ENCODE measurements at regions not wholly inside any gene's neighbourhood (a gene's known extent, or its start where the extent isn't known, plus 50 kb on each side); places are given as distances from the start of the nearest gene placed in this dataset.

- FAIRE-seq (no peak), ATAC-seq (no peak), DNase-seq (ENCODE audit: low read depth in 1 of 2, low spot score in 1 of 2) (no peak)
- Histone ChIP-seq H3K27ac (no peak overlapping the region), H3K9me3 (no peaks in the 10 kb centered on the region), H3K4me3 (no peak overlapping the region), H3K4me1 (no peaks in the 10 kb centered on the region), H3K4me2 (no peak overlapping the region)
- ChIA-PET CTCF (no interaction called here), POLR2A (no interaction called here)
- TF ChIP-seq ELK1 (IDR thresholded peaks at IDR 0.05; ENCODE audit: low read depth, low read length) (no peak), CEBPB (IDR thresholded peaks at IDR 0.05) (no peak), SREBF2 (IDR thresholded peaks at IDR 0.05) (no peak), NPAS2 (CRISPR knock-in tag; IDR thresholded peaks at IDR 0.05; ENCODE audit: borderline replicate concordance) (no peak), EHMT2 (IDR thresholded peaks at IDR 0.05; ENCODE audit: low read depth) (no peak), ESRRA (IDR thresholded peaks at IDR 0.05; ENCODE audit: borderline replicate concordance, low read length) (no peak), TFCP2L1 (CRISPR knock-in tag; IDR thresholded peaks at IDR 0.05) (no peak), MAZ (IDR thresholded peaks at IDR 0.05; ENCODE audit: borderline replicate concordance, low read depth, low read length) (no peak), PHF8 (IDR thresholded peaks at IDR 0.05; ENCODE audit: borderline replicate concordance, low read depth) (no peak), CBX2 (IDR thresholded peaks at IDR 0.05; ENCODE audit: borderline replicate concordance, low read depth) (no peak), RCOR1 (IDR thresholded peaks at IDR 0.05; ENCODE audit: low read depth, low read length) (no peak), MYC (IDR thresholded peaks at IDR 0.05; ENCODE audit: borderline replicate concordance, low read length) (no peak), RARB (CRISPR knock-in tag; IDR thresholded peaks at IDR 0.05) (no peak), CHD2 (IDR thresholded peaks at IDR 0.05; ENCODE audit: low read length, partially characterized antibody) (no peak), NFE2L2 (conservative IDR thresholded peaks at IDR 0.05; ENCODE audit: low read length) (no peak)
- TF ChIP-seq, protein P1, sequence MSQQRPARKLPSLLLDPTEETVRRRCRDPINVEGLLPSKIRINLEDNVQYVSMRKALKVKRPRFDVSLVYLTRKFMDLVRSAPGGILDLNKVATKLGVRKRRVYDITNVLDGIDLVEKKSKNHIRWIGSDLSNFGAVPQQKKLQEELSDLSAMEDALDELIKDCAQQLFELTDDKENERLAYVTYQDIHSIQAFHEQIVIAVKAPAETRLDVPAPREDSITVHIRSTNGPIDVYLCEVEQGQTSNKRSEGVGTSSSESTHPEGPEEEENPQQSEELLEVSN (IDR thresholded peaks at IDR 0.05; ENCODE audit: borderline replicate concordance, low read depth) = no peak
- TF ChIP-seq, protein P2, sequence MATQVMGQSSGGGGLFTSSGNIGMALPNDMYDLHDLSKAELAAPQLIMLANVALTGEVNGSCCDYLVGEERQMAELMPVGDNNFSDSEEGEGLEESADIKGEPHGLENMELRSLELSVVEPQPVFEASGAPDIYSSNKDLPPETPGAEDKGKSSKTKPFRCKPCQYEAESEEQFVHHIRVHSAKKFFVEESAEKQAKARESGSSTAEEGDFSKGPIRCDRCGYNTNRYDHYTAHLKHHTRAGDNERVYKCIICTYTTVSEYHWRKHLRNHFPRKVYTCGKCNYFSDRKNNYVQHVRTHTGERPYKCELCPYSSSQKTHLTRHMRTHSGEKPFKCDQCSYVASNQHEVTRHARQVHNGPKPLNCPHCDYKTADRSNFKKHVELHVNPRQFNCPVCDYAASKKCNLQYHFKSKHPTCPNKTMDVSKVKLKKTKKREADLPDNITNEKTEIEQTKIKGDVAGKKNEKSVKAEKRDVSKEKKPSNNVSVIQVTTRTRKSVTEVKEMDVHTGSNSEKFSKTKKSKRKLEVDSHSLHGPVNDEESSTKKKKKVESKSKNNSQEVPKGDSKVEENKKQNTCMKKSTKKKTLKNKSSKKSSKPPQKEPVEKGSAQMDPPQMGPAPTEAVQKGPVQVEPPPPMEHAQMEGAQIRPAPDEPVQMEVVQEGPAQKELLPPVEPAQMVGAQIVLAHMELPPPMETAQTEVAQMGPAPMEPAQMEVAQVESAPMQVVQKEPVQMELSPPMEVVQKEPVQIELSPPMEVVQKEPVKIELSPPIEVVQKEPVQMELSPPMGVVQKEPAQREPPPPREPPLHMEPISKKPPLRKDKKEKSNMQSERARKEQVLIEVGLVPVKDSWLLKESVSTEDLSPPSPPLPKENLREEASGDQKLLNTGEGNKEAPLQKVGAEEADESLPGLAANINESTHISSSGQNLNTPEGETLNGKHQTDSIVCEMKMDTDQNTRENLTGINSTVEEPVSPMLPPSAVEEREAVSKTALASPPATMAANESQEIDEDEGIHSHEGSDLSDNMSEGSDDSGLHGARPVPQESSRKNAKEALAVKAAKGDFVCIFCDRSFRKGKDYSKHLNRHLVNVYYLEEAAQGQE (IDR thresholded peaks at IDR 0.05) = no peak
Measured at GRCh38 chr13:80599765-80600164, 258.8 kb upstream of the SPRY2 start.

DNA sequence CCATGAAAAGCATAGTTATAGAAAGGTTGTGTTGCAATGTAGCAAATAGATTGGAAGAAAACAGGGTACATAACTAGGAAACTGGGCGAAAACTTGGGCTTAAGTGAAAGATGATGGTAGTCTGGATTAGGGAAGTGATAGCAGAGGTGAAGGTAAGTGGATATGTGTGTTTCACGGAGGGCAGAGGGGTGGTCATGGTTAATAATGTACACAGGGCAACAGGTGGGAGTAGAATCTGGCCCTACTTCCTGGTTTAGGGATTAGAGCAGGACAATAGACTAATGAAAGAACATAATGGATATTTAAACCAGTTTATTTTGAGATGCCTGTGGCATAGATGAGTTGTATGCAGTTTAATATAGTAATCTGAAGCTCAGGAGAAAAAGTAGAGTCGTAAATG lies 257.3 kb upstream of the SPRY2 start:
- H3K9me3 ChIP-seq = no peaks in the 10 kb centered on the region
- POLR2A ChIA-PET = no interaction called here
- WGBS (ENCODE audit: missing lambda C conversion rate) = 46% methylated on average over 3 of the region's 3 CpGs
- CTCF ChIA-PET = interaction anchor here (0.6 kb wide), 1 partner anchor 70 kb away, joined by 3 read pairs; no protein-coding TSS in a partner anchor
- TF ChIP-seq BHLHE40 (IDR thresholded peaks at IDR 0.05; ENCODE audit: low read depth, low read length) (no peak), HDAC2 (IDR thresholded peaks at IDR 0.05) (no peak), MYC (IDR thresholded peaks at IDR 0.05; ENCODE audit: borderline replicate concordance, low read length) (no peak), ZFP36 (IDR thresholded peaks at IDR 0.05; ENCODE audit: borderline replicate concordance, partially characterized antibody) (no peak), ELK1 (IDR thresholded peaks at IDR 0.05; ENCODE audit: low read depth, low read length) (no peak), JUN (IDR thresholded peaks at IDR 0.05) (no peak), FOSB (CRISPR knock-in tag; IDR thresholded peaks at IDR 0.05) (no peak)
- TF ChIP-seq, protein P1 (IDR thresholded peaks at IDR 0.05; ENCODE audit: borderline replicate concordance, low read depth) = no peak
- H3K27ac ChIP-seq = no peak overlapping the region
- no peak overlapping the region for H3K4me3 ChIP-seq
- no peak for FAIRE-seq
- no peak for DNase-seq (ENCODE audit: low read depth in 1 of 2, low spot score in 1 of 2)
- H3K4me2 ChIP-seq = no peak overlapping the region
- H3K4me1 ChIP-seq = no peaks in the 10 kb centered on the region
- ATAC-seq = no peak

Measured in A549 (cell line).